H1 (cell line): ENCODE measurements at regions not wholly inside any gene's neighbourhood (a gene's known extent, or its start where the extent isn't known, plus 50 kb on each side); places are given as distances from the start of the nearest gene placed in this dataset.

Experiments used
- CTCF ChIP-seq, 3 experiments: IDR thresholded peaks; 1 replicate in 2 of 3; 2 replicates in 1 of 3; pipeline versions ENCODE4 v1.5.1 to v1.6.1; 2011; ENCODE audit warnings: low read length in 3 of 3, mild to moderate bottlenecking in 3 of 3, inconsistent platforms in 2 of 3, low read depth in 1 of 3, moderate library complexity in 1 of 3; ENCODE audit not compliant: insufficient read depth in 1 of 3; ENCODE audit errors: control extremely low read depth in 1 of 3

GRCh38 chr2:129905664-129906081 is 73.8 kb upstream of the RAB6C start (continued):
- no peak for TF ChIP-seq CTCF (IDR thresholded peaks at IDR 0.05; ENCODE audit: control extremely low read depth in 1 of 3, insufficient read depth in 1 of 3, low read depth in 1 of 3, low read length in 3 of 3)
